Suppressor macrophage treated with lipopolysaccharide for 4 hours (primary cell): ENCODE measurements at regions not wholly inside any gene's neighbourhood (a gene's known extent, or its start where the extent isn't known, plus 50 kb on each side); places are given as distances from the start of the nearest gene placed in this dataset.
A peak's percentile ranks its signal among the peaks of the same experiment; 100 is the strongest.
"Not testable (repeated sequence)": the region's sequence is repeated elsewhere in the genome, so short reads cannot be mapped to it uniquely, and the experiment has no call there.

Experiments used
- DNase-seq: peaks from one replicate; pipeline ENCODE4 v3.0.0-alpha.2; 2020

GRCh38 chr12:31906557-31907301, 52.5 kb upstream of the RESF1 start:
- DNase-seq = peak; percentile 82

GRCh38 chr12:31903025-31903424, 56.2 kb upstream of the RESF1 start:
- no peak for DNase-seq

GRCh38 chr12:31900271-31900670, 58.9 kb upstream of the RESF1 start:
- DNase-seq = no peak

DNA sequence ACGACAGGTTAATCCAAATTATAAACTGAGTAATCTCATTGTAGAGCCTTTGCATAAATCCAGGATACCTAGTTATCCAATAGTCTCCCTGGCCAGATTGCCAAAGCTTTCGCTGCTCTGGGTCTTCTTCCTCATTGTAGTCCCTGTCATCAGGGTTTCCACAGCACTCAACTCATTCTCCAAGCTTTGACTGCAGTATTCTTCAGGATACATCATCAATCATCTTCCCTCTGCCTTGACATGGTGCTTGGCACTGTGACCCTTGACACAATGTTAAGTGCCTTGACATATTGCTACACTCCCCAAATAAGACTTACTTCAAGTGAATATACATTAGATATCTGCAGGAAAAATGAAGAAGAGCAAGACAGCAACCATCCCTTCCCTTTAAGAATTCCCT, 60.1 kb upstream of the RESF1 start:
- DNase-seq = peak; percentile 43

DNA sequence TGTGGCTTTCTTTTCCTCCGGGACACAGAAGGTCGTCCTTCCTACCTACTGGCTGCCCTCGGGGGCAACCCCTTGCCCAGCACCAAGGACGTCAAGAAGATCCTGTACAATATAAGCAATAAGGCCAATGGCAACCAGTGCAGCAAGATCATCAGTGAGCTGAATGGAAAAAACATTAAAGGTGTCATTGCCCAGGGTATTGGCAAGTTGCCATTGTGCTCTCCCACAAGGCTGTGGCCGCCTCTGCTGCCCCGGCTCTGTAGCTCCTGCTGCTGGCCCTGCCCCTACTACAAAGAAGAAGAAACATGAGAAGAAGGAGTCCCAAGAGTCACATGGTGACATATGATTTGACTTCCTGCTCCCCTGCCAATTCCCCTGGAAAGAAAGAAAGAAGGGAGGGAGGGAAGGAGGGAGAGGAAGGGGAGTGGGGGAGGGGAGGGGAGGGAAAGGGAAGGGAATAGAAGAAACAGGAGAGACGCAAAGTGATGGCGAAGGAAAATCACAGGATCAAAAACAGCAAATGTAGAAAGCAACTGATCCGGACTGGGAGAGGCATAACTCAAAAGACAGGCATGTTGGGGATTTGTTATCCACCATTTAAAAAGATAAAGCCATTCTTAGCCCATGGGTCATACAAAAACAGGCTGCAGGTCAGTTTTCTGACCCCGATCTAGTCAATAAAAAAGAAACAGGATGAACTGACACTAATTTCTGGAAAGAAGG, 61.3 kb upstream of the RESF1 start:
- no peak for DNase-seq

GRCh38 chr12:31897092-31897491, 62.1 kb upstream of the RESF1 start:
- DNase-seq = not testable (repeated sequence)

- no peak for DNase-seq
These were observed 62.6 kb upstream of the RESF1 start for GRCh38 chr12:31896514-31897039.

DNA sequence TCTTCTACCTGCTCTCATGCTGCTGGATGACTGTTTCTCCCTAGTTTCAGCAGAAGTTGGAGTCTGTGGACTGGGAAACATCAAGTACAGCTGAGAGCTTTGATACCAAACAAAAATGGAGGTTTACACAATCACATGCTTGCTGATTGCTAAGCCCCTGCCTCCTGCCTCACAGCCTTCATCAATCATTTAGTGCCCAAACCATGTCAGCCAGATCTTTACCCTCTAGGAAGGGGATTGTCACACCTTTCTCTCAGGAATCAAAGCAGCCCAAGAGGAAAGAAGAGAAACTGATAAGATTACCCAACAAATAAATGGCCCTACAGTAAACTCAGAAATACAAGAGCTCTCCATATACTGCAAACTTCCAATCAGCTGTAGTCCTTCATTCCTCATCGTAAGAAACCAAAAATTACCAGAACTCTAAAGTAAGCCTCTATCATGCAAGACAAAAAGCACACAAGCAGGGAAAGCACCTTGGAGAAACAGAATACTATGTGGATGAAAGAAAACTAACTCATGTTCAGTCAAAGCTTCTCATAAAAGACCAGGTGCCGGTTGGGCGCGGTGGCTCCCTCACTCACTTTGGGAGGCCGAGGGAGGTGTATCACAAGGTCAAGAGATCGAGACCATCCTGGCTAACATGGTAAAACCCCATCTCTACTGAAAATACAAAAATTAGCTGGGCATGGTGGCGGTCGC, 63.6 kb upstream of the RESF1 start:
- DNase-seq = no peak

- DNase-seq = no peak
These were observed 68.6 kb upstream of the RESF1 start for GRCh38 chr12:31890295-31891285.

GRCh38 chr12:31887109-31887811, 72.0 kb upstream of the RESF1 start:
- peak; percentile 34 for DNase-seq

DNA sequence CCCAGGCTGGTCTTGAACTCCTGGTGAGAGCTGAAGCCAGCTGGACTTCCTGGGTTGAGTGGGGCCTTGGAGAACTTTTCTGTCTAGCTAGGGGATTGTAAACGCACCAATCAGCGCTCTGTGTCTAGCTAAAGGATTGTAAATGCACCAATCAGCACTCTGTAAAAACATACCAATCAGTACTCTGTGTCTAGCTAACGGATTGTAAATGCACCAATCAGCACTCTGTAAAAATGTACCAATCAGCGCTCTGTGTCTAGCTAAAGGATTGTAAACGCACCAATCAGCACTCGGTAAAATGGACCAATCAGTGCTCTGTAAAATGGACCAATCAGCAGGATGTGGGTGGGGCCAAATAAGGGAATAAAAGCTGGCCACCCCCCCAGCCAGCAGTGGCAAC, 76.5 kb upstream of the RESF1 start:
- DNase-seq = not testable (repeated sequence)

GRCh38 chr12:31880340-31880739, 78.9 kb upstream of the RESF1 start:
- DNase-seq = no peak

- DNase-seq = no peak
These were observed 81.3 kb upstream of the RESF1 start for GRCh38 chr12:31877884-31878283.

DNA sequence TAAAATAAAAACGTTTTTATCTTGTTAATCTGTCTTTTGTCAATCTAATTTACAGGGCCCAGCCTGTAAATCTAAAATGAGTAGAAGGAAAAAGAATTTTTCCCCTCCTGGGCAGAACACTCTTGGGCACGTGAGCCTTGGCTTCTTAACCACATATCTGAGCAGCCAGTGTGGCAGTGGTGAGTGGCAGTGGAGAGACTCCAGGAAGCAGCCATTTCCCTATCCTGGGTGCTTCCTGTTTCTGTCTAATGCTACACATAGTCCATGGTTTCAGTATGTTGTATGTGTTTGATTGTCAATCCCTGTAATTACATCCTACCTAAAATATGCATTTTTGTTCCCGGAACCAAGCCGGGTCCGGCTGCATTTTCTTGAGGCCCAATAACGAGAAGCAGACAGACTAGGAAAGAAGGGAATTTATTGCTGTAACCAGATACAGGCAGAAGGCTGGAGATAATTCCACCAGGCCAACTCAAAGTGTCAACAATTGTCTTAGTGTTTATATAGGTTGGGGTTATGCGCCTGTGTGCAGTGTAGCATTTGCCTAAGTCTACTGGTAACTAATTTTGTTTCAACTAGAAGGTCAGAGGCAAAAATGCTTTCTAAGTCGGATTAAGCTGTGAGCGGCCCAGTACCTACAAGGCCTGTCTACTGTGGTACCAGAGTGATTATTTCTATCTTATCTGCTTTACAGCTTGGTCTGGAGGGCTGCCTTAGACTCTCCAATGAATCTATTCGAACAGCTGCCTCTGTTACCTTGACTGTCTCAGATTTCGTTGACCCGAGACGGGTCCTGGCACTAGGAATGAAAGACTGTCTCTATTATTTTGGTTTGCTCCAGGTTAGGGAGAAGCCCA, 82.4 kb upstream of the RESF1 start:
- DNase-seq = peak; percentile 46

DNA sequence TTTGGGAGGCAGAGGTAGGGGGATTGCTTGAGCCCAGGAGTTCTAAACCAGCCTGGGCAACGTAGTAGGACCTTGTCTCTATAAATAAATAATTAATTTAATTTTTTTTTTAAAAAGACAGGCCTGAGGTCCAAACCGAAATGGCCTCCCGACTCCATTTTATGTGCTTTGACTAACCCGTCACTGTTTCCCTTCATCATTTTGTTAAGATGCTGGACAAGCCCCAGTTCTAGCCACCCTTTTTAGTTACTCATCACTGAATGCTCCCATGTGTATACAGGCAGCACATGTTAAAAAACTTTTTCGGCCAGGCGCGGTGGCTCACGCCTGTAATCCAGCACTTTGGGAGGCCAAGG, 83.6 kb upstream of the RESF1 start:
- DNase-seq = no peak

DNA sequence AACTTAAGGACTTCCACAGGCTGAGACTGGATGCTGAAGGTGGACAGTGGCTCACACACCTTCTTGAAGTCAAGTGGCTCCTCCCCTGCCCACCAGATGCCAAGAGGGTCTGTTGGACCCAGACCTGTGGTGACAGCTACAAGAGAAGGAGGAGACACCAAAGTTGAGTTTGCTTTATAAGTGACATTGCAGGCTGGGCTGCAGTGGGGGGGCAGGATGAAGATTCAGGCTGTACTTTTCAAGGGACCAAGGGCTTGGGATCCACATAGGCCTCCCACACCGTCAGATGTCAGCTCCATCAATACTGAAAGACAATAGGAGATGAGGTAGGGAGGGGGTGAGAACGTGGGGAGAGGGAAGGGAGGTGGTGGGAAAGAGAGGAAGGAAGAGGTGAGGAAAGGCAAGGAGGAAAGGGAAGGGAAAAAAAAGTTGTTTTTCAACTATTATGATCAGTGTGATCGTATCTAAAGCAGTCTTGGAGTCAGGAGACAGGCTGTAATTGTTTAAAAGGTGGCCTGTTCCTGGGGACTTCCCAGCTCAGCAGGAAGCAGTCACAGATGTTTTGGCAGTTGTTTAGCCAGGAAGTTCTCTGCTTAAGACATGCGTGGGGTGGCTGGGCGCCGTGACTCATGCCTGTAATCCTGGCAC, 84.1 kb upstream of the RESF1 start:
- DNase-seq = peak; percentile 72

DNA sequence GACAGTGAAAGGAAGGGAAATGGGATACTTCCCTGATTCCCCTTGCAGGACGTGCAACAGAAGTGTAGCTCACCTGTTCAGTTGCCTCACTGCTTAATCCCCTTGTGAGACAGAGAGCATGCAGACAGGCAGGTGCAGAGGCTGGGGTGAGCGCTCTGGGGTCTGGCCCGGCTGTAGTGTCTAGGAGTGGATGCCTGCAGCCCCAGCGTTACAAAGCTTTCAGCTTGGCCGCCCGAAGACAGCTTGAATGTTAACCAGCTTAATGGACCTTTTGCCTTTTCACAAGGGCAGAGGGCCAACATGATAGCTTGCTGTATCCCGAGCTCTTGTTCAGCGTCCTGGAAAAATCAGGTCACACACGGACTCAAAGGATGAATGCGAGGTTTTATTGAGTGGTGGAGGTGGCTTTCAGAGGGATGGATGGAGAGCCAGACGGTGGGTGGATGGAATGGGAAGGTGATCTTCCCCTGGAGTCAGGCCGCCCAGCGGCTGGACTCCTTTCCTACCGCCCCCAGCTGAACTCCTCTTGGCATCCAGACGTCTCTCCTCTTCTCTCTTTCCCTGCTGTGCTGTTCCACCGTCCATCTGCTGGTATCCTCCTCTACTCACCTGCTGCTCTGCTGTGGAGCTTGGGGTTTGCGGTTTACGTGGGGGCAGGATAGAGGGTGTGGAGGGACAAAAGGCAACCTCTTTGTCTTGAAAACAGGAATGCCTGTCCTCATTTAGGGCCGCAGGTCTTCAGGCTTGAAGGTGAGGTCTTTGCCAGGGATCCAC, 86.2 kb upstream of the RESF1 start:
- no peak for DNase-seq

- DNase-seq = no peak
These were observed 89.2 kb upstream of the RESF1 start for GRCh38 chr12:31869972-31870371.

- no peak for DNase-seq
These were observed 90.2 kb upstream of the RESF1 start for GRCh38 chr12:31868965-31869364.
